Peyer's patch (tissue), 4 donors: ENCODE measurements at regions not wholly inside any gene's neighbourhood (a gene's known extent, or its start where the extent isn't known, plus 50 kb on each side); places are given as distances from the start of the nearest gene placed in this dataset.

Experiments used
- DNase-seq, 3 donors: peaks; one replicate each; pipeline ENCODE4 v3.0.0-alpha.2; 2017 to 2019
- H3K27ac ChIP-seq, 4 donors: fragments of 200-600 bp; sonication (generic); one replicate each; pipeline ENCODE4 v1.5.1; 2016 to 2019
- H3K27me3 ChIP-seq, 2 donors: fragments of 200-600 bp; sonication (generic); one replicate each; pipeline ENCODE4 v1.5.1; 2019
- H3K36me3 ChIP-seq, 3 donors: fragments of 200-600 bp; sonication (generic); one replicate each; pipeline ENCODE4 v1.5.1; 2016 to 2019
- H3K4me1 ChIP-seq, 4 donors: fragments of 200-600 bp; sonication (generic); one replicate each; pipeline ENCODE4 v1.5.1; 2016 to 2019
- H3K4me3 ChIP-seq, 4 donors: fragments of 200-600 bp; sonication (generic); 1 replicate in 3 of 4; 2 replicates in 1 of 4; pipeline ENCODE4 v1.5.1; 2016 to 2019; ENCODE audit warnings: mild to moderate bottlenecking in 1 of 4
- H3K9me3 ChIP-seq, 4 donors: fragments of 200-600 bp; sonication (generic); one replicate each; pipeline ENCODE4 v1.5.1; 2016 to 2019; ENCODE audit warnings: mild to moderate bottlenecking in 1 of 4
- POLR2A ChIP-seq, 2 donors: fragments of 450-650 bp; IDR thresholded peaks; one replicate each; pipeline ENCODE4 v1.5.1; 2017; ENCODE audit warnings: antibody characterized with exemption in 2 of 2, mild to moderate bottlenecking in 2 of 2, moderate library complexity in 2 of 2
- TF ChIP-seq, protein P1 (sequence below), 6 experiments: fragments of 450-650 bp in 4 of 6; fragments of 200-600 bp in 2 of 6; sonication (generic) in 1 of 6; IDR thresholded peaks; one replicate each; pipeline ENCODE4 v1.5.1; 2017 to 2019; ENCODE audit warnings: antibody characterized with exemption in 6 of 6, mild to moderate bottlenecking in 3 of 6, moderate library complexity in 1 of 6

DNA sequence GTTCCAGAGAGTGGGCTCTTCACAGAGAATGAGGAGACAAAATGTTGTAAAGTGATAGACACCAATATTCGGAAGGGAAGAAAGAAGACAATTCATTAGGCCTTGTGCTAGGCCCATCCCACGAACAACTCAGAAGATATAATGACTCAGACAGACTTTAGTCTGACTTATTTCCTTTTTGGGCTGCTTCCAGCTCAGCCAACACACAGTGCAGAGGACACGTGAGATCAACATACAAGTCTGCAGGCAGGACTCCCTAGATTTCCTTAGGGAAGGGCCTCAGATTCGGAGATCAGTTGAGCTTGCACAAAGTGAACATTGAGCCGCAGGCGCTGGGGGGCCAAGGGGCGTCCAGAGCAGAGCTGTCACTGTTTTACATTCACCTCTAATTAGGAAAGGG, 290.7 kb upstream of the TENM3 start:
- TF ChIP-seq, protein P1, sequence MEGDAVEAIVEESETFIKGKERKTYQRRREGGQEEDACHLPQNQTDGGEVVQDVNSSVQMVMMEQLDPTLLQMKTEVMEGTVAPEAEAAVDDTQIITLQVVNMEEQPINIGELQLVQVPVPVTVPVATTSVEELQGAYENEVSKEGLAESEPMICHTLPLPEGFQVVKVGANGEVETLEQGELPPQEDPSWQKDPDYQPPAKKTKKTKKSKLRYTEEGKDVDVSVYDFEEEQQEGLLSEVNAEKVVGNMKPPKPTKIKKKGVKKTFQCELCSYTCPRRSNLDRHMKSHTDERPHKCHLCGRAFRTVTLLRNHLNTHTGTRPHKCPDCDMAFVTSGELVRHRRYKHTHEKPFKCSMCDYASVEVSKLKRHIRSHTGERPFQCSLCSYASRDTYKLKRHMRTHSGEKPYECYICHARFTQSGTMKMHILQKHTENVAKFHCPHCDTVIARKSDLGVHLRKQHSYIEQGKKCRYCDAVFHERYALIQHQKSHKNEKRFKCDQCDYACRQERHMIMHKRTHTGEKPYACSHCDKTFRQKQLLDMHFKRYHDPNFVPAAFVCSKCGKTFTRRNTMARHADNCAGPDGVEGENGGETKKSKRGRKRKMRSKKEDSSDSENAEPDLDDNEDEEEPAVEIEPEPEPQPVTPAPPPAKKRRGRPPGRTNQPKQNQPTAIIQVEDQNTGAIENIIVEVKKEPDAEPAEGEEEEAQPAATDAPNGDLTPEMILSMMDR (IDR thresholded peaks at IDR 0.05), result no peak
- TF ChIP-seq POLR2A (IDR thresholded peaks at IDR 0.05), result no peak
- H3K27me3 ChIP-seq, result no peaks in the 10 kb centered on the region
- DNase-seq, result peak in 1 of 3 donors; percentile 68
- no peaks in the 10 kb centered on the region for H3K36me3 ChIP-seq
- peaks cover 0 to 8% (median 0%) of the 10 kb centered on the region in 4 donors for H3K4me1 ChIP-seq
- H3K9me3 ChIP-seq, result no peaks in the 10 kb centered on the region
- H3K4me3 ChIP-seq, result no peak overlapping the region
- H3K27ac ChIP-seq, result no peak overlapping the region

DNA sequence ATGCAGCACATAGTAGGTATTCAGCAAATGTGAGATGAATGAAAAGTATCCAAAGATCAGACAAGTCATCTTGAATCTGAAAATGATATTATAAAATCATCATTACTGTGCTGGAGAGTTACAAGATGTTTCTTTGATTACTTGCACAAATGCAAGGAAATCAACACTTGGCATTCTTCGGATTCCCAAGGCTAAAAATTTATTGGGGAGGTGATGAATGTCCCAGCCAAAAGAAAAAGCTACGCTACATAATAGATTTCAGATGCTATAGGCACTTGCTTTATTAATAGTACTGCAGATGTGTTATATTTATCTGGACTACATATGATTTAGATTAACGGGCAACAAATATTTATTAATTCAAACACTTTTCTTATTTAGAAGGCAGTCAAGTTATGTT, 286.7 kb upstream of the TENM3 start:
- Histone ChIP-seq H3K4me1 (peaks cover 0 to 8% (median 0%) of the 10 kb centered on the region in 4 donors), H3K27ac (no peak overlapping the region), H3K36me3 (no peaks in the 10 kb centered on the region), H3K27me3 (no peaks in the 10 kb centered on the region), H3K4me3 (no peak overlapping the region), H3K9me3 (no peaks in the 10 kb centered on the region)
- TF ChIP-seq, protein P1 (IDR thresholded peaks at IDR 0.05), result no peak
- TF ChIP-seq POLR2A (IDR thresholded peaks at IDR 0.05), result no peak
- no peak for DNase-seq

DNA sequence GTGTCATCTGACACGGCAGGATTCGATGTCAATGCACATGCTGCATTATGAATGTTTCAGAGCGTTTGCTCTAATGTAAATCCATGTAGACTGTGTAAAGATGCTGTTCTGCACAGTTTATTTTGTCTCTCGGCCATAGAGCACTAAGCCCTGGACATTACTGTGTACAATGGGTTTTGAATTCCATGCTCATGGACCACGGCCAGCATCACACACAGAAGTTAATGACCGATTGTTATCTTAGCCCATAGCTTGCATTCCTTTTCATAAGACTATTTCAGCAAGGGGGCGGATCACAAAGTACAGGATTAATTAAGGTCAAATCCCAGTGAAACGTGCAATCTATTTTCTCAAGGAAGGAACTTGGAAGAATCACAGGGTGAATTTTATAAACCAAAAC, 286.1 kb upstream of the TENM3 start:
- peaks cover 0 to 8% (median 0%) of the 10 kb centered on the region in 4 donors for H3K4me1 ChIP-seq
- H3K27me3 ChIP-seq, result no peaks in the 10 kb centered on the region
- no peak for TF ChIP-seq POLR2A (IDR thresholded peaks at IDR 0.05)
- TF ChIP-seq, protein P1 (IDR thresholded peaks at IDR 0.05), result no peak
- H3K36me3 ChIP-seq, result no peaks in the 10 kb centered on the region
- H3K27ac ChIP-seq, result no peak overlapping the region
- H3K4me3 ChIP-seq, result no peak overlapping the region
- no peak for DNase-seq
- no peaks in the 10 kb centered on the region for H3K9me3 ChIP-seq

DNA sequence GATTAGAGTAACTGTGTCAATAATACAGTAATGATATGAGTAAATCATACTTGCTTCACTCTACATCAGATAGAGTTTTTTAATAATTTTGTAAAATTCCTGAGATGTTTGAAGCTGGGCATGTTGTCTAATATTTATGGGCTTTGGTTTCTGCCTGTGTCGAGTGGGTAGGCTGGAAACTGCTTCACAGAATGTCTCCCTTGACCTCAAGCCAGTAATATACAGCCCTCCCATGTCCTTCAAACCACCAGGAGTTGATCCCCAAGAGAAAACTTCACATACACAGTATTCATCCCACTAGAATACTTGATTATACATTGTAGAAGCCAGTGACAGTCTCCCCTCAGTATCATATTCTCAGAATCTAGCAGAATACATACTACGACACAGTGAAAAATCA, 284.8 kb upstream of the TENM3 start:
- no peak for DNase-seq
- no peak overlapping the region for H3K27ac ChIP-seq
- H3K27me3 ChIP-seq, result no peaks in the 10 kb centered on the region
- no peaks in the 10 kb centered on the region for H3K4me1 ChIP-seq
- H3K4me3 ChIP-seq, result no peak overlapping the region
- TF ChIP-seq, protein P1 (IDR thresholded peaks at IDR 0.05), result no peak
- TF ChIP-seq POLR2A (IDR thresholded peaks at IDR 0.05), result no peak
- H3K9me3 ChIP-seq, result no peaks in the 10 kb centered on the region
- H3K36me3 ChIP-seq, result no peaks in the 10 kb centered on the region

DNA sequence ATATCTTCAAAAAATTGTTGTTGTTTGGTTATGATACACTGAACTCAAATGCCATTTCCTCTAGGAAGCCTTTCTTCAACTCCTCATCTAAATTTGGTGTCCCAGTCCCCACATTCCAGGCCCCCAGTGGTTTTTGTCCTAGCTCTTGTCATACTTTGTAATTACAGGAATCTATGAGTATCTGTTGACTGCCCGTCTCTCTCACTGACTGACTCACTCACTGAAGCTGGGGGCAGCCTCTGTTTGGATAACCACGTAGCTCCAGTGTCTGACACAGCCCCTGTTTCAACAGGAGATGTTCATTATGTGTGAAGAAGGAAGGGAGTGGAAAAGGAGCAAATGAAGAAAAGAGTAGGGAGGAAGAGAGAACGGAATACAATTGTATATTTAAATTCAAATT, 284.1 kb upstream of the TENM3 start:
- Histone ChIP-seq H3K36me3 (no peaks in the 10 kb centered on the region), H3K4me3 (no peak overlapping the region), H3K27ac (no peak overlapping the region), H3K4me1 (no peaks in the 10 kb centered on the region), H3K9me3 (no peaks in the 10 kb centered on the region), H3K27me3 (no peaks in the 10 kb centered on the region)
- TF ChIP-seq, protein P1 (IDR thresholded peaks at IDR 0.05), result no peak
- no peak for TF ChIP-seq POLR2A (IDR thresholded peaks at IDR 0.05)
- no peak for DNase-seq

DNA sequence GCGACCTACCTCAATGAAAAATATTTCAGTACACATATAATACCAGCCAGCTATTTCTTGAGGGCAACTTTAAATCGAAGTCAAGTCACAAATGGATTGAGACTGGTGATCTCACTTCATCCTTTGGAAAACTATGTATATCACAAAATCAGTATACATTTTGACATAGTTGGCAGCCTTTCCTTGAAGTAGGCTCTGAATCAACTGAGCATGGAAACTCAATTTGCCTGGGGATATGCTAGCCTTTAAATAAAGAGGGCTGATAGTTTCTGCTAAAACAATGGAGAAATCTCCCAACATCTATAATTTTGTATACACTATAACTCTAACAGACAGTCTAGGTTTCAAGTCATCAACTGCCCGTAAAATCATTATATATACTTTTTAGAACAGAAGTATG, 282.8 kb upstream of the TENM3 start:
- no peaks in the 10 kb centered on the region for H3K36me3 ChIP-seq
- H3K9me3 ChIP-seq, result no peaks in the 10 kb centered on the region
- H3K4me3 ChIP-seq, result no peak overlapping the region
- TF ChIP-seq, protein P1 (IDR thresholded peaks at IDR 0.05), result no peak
- TF ChIP-seq POLR2A (IDR thresholded peaks at IDR 0.05), result no peak
- H3K4me1 ChIP-seq, result no peaks in the 10 kb centered on the region
- no peak for DNase-seq
- no peak overlapping the region for H3K27ac ChIP-seq
- no peaks in the 10 kb centered on the region for H3K27me3 ChIP-seq
